HG02870 (cell line): ENCODE measurements at regions not wholly inside any gene's neighbourhood (a gene's known extent, or its start where the extent isn't known, plus 50 kb on each side); places are given as distances from the start of the nearest gene placed in this dataset.

ENCODE experiments used
- ATAC-seq: cut with Tn5 transposase; IDR thresholded peaks from one replicate; pipeline ENCODE4 v1.9.1; 2021; ENCODE audit warnings: mild to moderate bottlenecking, moderate library complexity; ENCODE audit not compliant: unreplicated experiment

DNA sequence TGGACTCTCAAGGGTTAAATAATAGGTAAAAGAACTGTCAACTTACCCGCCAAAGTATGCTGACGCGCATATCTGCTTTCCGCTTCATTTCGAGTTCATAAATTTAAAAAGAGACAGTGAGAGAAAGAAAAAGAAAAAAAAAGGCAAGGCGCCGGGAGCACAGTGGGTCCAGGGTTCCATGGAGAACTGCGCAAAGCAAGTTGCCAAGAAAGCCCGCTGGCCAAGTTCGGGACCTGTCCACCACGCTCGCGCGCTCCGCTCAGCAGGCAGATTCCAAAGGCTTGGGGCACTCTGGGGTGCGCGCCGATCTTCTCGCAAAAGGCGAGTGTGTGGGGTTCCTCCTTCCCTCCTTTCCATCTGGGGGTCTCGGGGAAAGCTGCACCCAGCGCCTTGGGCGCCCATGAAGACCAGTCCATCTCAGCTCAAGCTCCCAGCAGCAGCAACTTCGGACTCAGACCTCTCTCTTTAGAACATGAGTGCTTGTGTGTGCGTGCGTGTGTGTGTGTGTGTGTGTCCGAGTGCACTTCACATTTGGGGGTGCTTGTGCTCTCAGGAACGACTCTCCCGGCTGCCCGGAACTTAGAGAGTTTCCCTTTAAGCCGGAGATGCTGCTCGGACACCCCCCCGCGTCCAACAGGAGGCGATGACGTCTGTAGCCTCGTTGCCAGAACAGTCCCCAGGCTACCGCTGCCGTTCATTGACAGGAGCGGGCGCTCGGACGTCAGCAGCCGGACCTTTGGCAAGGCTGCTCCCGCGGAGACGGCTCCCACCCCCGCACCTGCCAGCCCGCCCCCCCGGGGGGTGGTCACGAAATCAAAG lies 180.0 kb downstream of the TBXT start:
- ATAC-seq = no peak

DNA sequence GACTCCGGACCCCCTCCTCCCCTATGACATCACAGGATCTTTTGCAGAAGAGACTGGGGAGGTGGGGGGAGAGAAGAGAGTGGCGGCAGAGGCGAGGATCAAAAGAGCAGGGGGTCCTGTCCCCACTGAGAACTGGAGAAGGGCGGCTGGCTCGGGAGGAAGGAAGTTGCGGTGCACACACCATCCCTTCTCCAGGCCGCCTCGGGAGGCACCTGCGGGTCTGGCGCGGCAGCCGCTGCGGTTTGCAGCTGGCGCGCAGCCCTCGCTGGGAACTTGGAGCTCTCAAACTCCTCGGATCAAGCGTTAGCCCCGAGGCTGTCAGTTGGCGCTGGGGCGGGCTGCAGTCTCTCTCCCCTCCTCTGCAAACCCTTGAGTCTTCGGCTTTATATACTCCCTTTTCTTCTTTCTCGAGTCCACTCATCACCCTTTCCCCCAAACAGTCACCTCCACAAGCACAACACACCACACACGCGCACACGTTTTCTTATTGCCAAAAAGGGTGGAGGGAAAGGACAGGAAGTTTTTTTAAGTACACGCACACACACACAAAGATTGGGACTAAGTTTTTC lies 180.7 kb downstream of the TBXT start:
- no peak for ATAC-seq

- ATAC-seq = no peak
Observed at GRCh38 chr6:165986311-165986913, 181.2 kb downstream of the TBXT start.

GRCh38 chr6:165985806-165986299 lies 181.8 kb downstream of the TBXT start:
- ATAC-seq = no peak

DNA sequence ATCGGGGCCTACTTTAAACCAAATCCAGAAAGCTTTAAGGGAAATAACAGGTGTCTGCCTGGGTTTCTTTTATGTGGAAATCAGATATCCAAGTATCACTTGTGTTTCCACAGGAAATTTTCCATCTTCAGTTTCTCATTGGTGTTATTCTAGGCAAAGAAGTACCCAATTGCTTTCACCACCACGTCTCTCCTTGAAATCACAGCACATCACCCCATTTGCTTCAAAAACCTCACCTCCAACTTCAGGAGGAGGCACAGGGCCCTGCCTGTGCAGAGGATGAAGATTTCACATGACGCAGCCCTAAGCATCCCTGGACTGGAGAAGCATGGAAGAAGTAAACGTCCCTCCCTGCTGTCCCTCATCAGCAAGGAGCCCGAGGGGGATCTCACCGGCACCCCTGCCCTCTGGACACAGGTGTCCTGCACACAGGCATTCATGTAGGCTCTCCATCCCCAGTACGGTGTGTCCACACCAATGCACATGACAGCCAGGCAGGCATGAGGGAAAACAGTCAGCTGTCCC lies 182.3 kb downstream of the TBXT start:
- ATAC-seq = no peak

GRCh38 chr6:165984729-165985275 lies 182.8 kb downstream of the TBXT start:
- ATAC-seq = no peak

GRCh38 chr6:165983112-165984072 lies 184.3 kb downstream of the TBXT start:
- no peak for ATAC-seq

GRCh38 chr6:165978476-165978875 lies 189.2 kb downstream of the TBXT start:
- no peak for ATAC-seq

GRCh38 chr6:165976684-165977083 lies 191.0 kb downstream of the TBXT start:
- ATAC-seq = no peak

DNA sequence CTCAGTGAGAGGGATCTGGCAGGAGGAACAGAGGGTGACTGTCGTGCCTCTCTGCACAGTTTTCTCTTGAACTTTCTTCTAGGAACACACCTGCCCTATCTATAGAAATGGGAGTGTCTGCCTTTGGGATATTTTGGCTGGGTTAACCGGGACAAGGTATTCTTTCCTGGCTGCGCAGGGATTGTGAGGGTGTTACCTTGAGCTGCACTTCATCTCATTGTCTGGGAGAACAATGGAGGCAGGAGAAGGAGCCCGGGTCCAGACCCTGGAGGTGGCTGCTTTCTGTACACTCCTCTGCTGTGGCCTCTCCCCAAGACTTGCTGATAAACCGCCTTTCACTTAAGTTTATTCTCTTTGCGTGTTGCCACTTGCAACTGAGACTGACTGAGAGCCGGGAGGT lies 192.8 kb downstream of the TBXT start:
- no peak for ATAC-seq

GRCh38 chr6:165973473-165973872 lies 194.2 kb downstream of the TBXT start:
- ATAC-seq = no peak

GRCh38 chr6:165972139-165972802 lies 195.4 kb downstream of the TBXT start:
- no peak for ATAC-seq

DNA sequence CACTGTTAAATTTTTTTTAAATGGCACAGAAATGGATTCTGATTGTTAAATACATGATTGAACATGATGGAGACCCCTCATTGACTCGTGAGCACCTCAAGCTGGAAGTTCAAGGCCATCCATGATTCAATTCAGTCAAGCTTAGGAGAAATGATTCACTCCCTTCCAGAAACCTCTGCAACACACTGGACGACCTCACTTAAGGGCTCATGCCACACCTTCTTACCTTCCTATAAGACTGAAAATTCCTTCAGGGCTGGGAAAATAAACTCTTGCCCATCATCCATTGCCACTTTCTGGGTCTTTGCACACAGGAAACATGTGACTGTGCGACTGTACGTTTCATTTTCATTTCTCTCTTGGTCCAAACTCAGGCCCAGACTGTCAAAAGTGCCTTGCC lies 196.4 kb downstream of the TBXT start:
- no peak for ATAC-seq

DNA sequence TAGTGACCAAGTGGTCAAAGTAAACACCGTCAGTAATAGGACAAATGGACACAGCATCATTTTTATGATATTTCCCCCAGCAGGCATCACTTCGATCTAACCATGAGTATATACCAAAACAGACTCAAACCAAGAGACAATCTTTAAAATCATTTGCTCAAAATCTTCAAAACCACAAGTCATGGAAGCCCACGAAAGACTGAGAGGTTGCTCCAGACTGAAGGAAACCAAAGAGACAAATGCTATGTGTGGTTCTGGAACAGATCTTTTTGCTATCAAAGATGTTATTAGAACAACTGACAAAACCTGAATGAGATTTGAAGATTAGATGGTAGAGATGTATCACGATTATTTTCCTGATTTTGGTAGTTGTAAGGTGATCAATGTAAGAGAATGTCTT lies 197.7 kb downstream of the TBXT start:
- ATAC-seq = no peak

DNA sequence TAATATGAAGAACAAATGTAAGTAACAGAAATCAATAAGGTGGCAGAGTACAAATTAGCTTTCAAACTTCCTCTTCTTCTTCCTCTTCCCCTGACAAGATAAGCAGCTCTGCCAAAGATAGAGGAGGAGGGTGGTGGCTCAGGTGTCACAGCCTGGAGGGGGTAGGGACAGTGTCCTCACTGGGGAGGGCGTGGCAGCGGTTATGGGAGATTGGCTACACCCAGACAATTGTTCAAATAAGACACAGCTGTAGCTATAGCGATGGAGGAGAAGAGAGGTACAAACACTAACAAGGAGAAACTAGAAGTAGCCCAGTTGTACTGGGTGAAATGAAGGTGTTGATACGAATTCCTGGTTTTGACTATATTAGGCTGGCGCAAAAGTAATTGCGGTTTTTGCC lies 198.5 kb downstream of the TBXT start:
- ATAC-seq = no peak

- no peak for ATAC-seq
Observed at GRCh38 chr6:165968408-165968807, 199.2 kb downstream of the TBXT start.

DNA sequence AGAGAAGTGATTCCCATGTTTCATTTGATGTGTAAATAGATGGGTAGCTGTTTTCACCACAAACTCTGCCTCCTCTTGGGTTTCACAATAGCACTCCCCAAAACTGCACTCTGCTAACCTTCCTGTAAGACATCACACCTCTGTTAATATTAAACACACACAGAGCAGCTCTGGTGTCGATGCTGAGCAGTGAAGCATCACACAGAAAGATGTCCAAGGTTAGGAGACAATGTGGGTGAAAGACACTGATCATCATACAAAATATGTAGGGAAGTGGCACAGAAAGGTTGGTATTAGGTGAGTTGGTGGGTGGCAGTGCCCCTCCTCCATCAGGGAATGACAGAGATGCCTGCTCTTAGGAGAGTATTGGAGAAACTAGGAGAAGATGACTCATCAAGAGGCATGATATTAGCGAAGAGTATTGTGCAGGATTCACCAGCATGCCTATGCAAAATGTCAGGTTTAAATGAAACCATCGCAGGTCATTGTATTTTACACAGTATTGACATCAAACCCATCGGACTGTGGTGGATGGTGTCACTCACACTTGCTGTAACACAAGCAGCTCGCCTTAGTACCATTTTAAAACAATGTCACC lies 199.7 kb downstream of the TBXT start:
- ATAC-seq = no peak

DNA sequence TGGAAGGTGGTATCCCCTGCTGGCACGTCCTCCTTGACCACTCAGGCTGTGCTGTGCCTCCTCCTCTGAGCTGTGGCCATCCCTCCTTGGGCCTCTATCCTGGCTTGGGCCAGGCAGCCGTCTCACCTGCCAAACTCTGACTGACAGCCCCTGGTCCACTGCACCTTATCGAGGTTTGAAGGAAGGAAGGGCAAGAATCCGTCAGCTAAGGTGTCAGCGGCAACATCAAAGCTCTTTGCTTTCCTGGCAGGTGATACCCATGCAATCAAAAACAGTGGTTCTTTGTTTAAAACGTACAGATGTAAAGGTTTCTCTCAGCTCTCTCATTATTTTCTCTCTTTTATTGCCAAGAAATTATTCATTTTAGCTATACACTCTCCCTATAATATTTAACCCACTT lies 203.9 kb downstream of the TBXT start:
- no peak for ATAC-seq

DNA sequence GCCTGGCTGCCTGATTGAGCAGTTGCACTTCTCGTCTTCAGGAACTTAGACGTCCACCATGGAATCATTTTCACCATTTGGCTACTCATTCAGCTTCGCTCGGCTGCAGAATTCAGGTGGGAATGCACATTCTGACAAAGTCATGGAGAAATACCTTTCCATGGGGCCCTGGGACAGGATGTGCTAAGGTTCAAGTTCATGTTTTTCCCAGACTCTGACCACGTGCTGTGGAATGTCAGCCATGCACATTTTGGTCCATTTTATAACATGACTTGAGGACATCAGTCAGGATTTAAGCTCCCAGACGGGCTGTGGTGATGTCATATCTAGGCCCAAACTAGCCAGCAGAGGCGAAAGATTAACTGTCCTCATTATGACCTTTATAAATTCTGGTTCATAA lies 205.3 kb downstream of the TBXT start:
- ATAC-seq = no peak

DNA sequence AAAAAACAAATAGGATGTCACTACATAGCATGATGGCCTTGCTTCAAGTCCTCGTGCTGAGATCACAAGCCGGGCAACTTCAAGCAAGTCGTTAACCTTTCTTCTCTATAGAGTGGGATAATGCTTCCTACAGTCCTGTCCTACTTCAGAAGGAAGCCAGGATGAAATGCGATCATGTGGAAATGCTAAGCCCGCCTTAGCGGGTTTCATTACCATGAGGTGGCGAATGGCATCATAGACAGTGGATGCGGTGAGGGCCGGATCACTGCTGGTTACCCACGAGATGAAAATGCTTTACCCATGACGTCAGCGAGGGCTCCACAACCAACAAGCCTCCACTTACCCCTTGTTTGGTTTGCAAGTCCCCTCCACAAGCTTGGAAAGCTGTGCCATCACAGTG lies 206.4 kb downstream of the TBXT start:
- no peak for ATAC-seq
